ENCODE measurements at regions not wholly inside any gene's neighbourhood (a gene's known extent, or its start where the extent isn't known, plus 50 kb on each side); places are given as distances from the start of the nearest gene placed in this dataset.

DNA sequence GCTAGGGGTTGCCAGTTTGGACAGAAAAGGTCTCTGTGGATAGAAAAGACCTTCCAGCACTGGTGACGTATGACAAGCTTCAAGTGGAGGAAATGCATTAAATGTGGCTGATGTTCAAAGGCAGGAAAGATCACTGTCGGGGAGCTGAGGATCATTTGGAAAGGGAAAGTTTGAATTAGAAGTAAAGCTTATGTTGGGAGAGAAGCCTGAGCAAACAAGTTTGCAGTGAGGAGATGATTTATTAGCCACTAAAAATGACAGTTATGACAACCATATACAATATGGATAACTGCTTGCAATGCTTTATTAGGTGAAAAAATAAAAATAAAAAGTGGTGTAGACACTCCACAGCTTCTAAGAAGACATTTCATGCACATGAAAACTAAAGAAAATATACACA is 135.3 kb upstream of the HS3ST1 start:
- no peak overlapping the region for H3K27ac Mint-ChIP-seq
- no peaks in the 10 kb centered on the region for H3K36me3 Mint-ChIP-seq (ENCODE audit: low read depth)
- H3K4me1 Mint-ChIP-seq (ENCODE audit: low read depth): peaks cover 9% of the 10 kb centered on the region
- peaks cover 3% of the 10 kb centered on the region for H3K27me3 Mint-ChIP-seq
- DNase-seq: no peak
- peaks cover 4% of the 10 kb centered on the region for H3K9me3 Mint-ChIP-seq
- no peak overlapping the region for H3K4me3 Mint-ChIP-seq

DNA sequence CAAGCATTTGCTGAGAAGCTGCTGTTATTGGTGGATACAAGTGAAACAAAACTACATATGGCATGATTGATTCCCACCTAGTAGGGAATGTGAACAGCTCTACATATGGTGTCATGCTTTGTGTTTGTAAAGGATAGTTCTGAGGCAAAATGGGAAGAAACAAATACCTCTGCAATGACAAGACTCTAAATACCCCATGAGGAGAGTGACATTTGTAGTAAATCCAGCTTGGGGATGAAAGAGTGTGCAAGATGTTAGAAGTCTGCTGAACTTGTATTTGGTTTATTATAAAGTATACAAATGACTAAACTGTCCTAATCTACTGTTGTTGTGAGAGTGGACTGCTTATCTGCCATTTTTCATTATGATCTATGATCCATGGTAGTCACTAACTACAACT is 120.8 kb upstream of the HS3ST1 start:
- Mint-ChIP-seq H3K9me3 (no peaks in the 10 kb centered on the region), H3K4me1 (ENCODE audit: low read depth) (peaks cover 17% of the 10 kb centered on the region), H3K27ac (no peak overlapping the region), H3K36me3 (ENCODE audit: low read depth) (no peaks in the 10 kb centered on the region), H3K27me3 (peaks cover 6% of the 10 kb centered on the region), H3K4me3 (no peak overlapping the region)
- no peak for DNase-seq

DNA sequence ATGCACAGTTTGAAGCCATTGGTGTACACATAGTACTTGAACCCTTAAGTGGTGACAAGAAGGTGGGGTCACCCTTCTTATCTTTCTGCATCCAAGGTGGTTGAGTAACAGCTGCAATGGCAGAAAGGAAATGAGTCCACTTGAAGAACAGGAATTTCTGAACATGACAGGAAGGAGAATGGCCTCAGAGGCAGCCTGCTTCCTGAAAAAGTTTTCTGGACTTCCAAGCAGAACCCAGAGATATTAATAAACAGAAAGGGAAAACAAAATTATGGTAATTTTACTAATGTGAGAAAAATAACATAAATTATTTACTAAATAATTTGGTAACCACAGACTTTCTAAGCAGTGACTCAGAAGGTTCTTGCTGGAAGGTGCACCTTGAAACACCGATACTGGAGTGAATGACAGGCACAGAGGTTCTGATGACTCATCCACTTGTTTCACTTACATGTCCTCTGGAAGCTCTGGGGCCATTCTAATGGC is 119.9 kb upstream of the HS3ST1 start:
- H3K36me3 Mint-ChIP-seq (ENCODE audit: low read depth): no peaks in the 10 kb centered on the region
- H3K27me3 Mint-ChIP-seq: no peaks in the 10 kb centered on the region
- H3K4me3 Mint-ChIP-seq: no peak overlapping the region
- no peak for DNase-seq
- H3K9me3 Mint-ChIP-seq: no peaks in the 10 kb centered on the region
- no peak overlapping the region for H3K27ac Mint-ChIP-seq
- H3K4me1 Mint-ChIP-seq (ENCODE audit: low read depth): peaks cover 22% of the 10 kb centered on the region

DNA sequence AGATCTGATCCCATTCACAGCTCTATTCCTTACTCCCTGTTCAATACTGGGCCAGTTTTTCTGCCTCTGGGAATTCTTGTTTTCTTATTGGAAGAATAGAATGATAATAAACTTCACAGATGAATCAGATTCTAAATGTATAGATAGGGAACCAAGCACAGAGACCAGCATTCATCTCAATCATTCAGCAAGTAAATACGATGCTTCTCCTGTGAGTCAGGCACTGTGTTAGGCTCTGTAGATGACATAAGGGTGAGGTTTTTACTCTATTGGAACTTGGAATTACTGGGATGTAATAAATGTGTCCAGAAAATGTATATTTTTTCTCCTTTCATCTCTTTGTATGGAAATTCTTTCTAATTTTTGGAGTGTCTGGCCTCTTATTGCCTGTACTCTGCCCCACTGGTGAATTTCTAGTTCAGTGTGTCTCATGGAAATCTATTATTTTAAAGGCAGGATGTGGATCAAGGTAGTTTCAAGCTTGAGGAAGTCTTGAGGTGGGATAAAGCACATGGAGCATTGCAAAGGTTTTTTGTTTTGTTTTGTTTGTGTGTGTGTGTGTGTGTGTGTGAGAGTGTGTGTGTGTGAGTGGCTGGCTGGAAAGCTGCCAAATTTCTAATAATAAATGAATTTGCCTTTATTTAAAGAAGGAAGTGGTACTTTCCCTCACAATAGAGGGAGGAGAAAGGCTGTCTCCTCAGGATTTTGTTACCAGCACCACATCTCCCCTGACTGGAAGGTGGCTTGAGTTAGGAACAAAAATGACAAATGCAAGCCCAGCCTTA is 117.9 kb upstream of the HS3ST1 start:
- H3K36me3 Mint-ChIP-seq (ENCODE audit: low read depth): no peaks in the 10 kb centered on the region
- no peaks in the 10 kb centered on the region for H3K27me3 Mint-ChIP-seq
- no peak overlapping the region for H3K27ac Mint-ChIP-seq
- no peaks in the 10 kb centered on the region for H3K9me3 Mint-ChIP-seq
- no peak overlapping the region for H3K4me3 Mint-ChIP-seq
- DNase-seq: no peak
- H3K4me1 Mint-ChIP-seq (ENCODE audit: low read depth): peaks cover 24% of the 10 kb centered on the region

DNA sequence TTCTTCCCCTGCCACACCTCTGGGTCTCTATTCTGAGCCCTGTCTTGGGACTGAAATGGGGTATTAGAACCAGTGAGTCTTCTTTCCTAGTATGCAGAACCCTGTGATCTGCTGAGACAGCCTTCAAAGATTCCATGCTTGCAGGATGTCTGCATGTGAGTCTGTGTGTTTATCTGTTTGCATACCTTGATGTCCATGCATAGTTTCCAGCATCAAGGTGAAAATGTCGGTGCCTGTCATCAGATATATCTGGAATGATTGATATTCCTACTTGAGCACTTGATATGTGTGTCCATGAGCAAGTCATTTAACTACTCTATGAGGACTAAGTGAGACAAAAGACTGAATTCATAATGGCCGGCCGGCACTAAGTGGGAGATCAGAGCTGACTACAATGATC is 117.0 kb upstream of the HS3ST1 start:
- no peaks in the 10 kb centered on the region for H3K36me3 Mint-ChIP-seq (ENCODE audit: low read depth)

DNA sequence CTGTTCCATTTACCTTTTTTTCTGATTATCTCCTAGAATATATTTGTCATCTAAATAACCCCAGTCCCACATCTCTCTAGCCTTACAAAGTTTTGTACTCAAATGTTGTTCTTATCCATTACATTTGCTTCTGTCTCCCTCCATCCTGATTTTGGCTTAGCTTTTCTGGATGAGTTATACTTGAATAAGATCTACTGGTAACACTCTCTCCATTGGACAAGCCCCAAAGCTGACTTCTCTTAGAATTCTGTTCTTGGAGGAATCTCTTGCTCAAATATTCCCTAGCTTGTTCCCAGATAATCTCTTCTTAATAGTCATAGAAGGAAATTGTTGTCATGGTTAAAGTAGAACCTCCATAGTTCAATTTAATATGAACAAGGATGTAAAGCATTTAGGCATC is 115.5 kb upstream of the HS3ST1 start:
- H3K27ac Mint-ChIP-seq: no peak overlapping the region
- no peaks in the 10 kb centered on the region for H3K27me3 Mint-ChIP-seq
- H3K9me3 Mint-ChIP-seq: no peaks in the 10 kb centered on the region
- no peaks in the 10 kb centered on the region for H3K36me3 Mint-ChIP-seq (ENCODE audit: low read depth)
- DNase-seq: no peak
- no peak overlapping the region for H3K4me3 Mint-ChIP-seq
- peaks cover 20% of the 10 kb centered on the region for H3K4me1 Mint-ChIP-seq (ENCODE audit: low read depth)

More for the DNA sequence above, 117.0 kb upstream of the HS3ST1 start:
- H3K4me3 Mint-ChIP-seq: no peak overlapping the region
- DNase-seq: no peak
- no peaks in the 10 kb centered on the region for H3K9me3 Mint-ChIP-seq
- H3K4me1 Mint-ChIP-seq (ENCODE audit: low read depth): peaks cover 24% of the 10 kb centered on the region
- H3K27ac Mint-ChIP-seq: no peak overlapping the region
- no peaks in the 10 kb centered on the region for H3K27me3 Mint-ChIP-seq

DNA sequence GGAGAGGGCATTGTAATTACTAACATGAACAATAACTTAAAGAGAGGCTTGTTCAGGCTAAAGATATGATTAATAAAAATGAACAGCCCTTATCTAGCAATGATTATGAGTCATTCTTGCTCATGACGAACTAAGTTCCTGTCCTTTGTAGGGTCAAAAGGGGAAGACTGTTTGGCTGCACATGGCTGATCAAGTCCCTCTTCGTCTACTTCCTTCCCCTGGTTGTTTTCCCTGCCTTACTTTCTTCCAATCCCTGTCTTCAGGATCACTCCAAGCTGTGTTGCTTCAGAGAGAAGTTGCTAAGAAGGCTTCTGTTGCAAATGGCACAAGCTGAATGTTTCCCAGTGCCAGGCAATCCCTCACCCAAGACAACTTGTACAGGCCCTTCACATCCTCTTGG is 115.0 kb upstream of the HS3ST1 start:
- H3K4me3 Mint-ChIP-seq: no peak overlapping the region
- peaks cover 16% of the 10 kb centered on the region for H3K4me1 Mint-ChIP-seq (ENCODE audit: low read depth)
- H3K27ac Mint-ChIP-seq: no peak overlapping the region
- DNase-seq: no peak
- no peaks in the 10 kb centered on the region for H3K27me3 Mint-ChIP-seq
- H3K36me3 Mint-ChIP-seq (ENCODE audit: low read depth): no peaks in the 10 kb centered on the region
- H3K9me3 Mint-ChIP-seq: no peaks in the 10 kb centered on the region

DNA sequence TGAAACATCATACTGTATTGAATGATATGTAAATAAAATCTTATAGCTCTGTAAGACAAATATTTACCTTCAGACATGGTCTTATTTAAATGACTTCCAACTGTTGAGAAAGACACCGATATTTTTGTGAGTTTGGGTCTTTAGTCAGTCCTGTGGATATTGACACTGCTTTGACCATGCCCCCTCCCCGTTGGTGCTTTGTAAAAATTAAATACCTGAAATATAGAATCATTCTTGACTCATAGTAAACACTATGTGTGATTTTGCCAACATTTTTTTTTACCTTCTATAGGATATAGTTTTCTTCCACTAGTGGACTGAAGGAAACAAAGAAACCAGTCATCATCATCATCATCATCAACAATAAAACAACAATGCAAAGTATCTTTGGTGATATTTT is 114.3 kb upstream of the HS3ST1 start:
- no peaks in the 10 kb centered on the region for H3K27me3 Mint-ChIP-seq
- H3K4me1 Mint-ChIP-seq (ENCODE audit: low read depth): peaks cover 9% of the 10 kb centered on the region
- no peaks in the 10 kb centered on the region for H3K36me3 Mint-ChIP-seq (ENCODE audit: low read depth)
- H3K9me3 Mint-ChIP-seq: no peaks in the 10 kb centered on the region
- H3K27ac Mint-ChIP-seq: no peak overlapping the region
- DNase-seq: no peak
- no peak overlapping the region for H3K4me3 Mint-ChIP-seq

DNA sequence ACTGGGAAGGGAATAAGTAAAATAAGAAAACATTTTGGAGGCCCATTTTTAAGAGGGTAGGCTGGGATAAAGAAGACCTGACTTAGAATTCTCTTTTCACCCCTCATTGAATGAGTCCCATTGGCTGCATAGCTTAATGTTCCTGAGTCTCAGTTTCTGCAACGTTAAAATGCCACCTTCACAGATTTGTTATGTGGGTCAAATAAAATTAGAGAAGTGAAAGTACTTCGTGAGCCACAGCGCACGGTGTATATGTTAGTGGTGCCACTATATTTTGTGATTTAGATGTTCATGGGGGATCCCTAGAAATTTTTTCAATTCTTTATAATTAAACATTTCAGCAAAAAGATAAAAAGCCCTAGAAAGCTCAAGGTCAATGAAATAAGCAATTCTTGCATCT is 109.2 kb upstream of the HS3ST1 start:
- Mint-ChIP-seq H3K36me3 (ENCODE audit: low read depth) (no peaks in the 10 kb centered on the region), H3K4me3 (no peak overlapping the region), H3K9me3 (no peaks in the 10 kb centered on the region), H3K4me1 (ENCODE audit: low read depth) (no peaks in the 10 kb centered on the region), H3K27me3 (no peaks in the 10 kb centered on the region), H3K27ac (no peak overlapping the region)
- DNase-seq: no peak

DNA sequence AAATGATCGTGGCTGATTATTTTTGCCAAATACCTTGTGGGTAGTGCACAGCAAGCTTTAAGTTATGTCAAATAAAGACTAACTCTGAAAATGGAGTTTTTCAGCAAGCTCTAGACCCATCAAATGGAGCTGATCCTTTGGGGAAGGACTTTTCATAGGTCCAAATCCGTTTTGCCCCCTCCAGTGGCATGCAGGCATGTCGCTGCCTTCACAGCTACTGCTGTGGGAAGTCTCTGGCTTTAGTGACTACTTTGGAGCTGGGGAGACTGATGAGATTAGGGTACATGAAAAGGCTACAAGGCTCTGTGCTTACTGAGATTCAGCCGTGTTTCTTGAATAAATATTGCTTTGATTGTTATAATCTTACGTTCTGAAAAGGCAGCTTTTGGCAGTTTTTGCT is 106.6 kb upstream of the HS3ST1 start:
- no peak for DNase-seq
- no peaks in the 10 kb centered on the region for H3K4me1 Mint-ChIP-seq (ENCODE audit: low read depth)
- no peak overlapping the region for H3K27ac Mint-ChIP-seq
- H3K9me3 Mint-ChIP-seq: peaks cover 4% of the 10 kb centered on the region
- H3K4me3 Mint-ChIP-seq: no peak overlapping the region
- H3K27me3 Mint-ChIP-seq: no peaks in the 10 kb centered on the region
- H3K36me3 Mint-ChIP-seq (ENCODE audit: low read depth): peaks cover 3% of the 10 kb centered on the region

DNA sequence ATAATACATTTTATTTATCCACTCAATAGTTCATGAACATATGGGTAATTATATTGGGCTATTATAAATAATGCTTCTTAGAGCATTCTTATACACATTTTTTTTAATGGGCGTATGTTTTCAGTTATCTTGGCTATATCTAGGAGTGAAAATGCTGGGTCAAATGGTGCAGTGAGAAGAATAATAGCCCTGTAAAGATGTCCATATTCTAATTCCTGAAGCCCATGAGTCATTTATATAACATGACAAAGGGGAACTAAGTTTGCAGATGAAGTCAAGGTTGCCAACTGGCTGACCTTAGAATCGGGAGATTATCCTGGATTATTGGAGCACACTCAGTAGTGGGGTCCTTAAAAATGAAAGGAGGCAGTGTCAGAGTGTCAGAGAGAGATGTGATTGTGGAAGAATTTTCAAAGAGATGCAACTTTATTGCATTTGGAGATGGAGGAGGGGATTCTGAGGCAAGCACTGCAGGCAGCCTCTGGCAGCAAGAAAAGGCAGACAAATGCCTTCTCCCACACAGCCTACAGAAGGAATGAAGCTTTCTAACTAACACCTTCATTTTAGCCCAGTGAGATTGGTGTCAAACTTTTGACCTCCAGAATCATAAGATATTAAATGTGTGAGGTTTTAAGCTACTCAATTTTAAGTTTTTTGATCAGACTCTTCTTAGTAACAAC is 106.1 kb upstream of the HS3ST1 start:
- H3K4me3 Mint-ChIP-seq: no peak overlapping the region
- no peak for DNase-seq
- H3K9me3 Mint-ChIP-seq: peaks cover 6% of the 10 kb centered on the region
- H3K36me3 Mint-ChIP-seq (ENCODE audit: low read depth): peaks cover 3% of the 10 kb centered on the region
- H3K4me1 Mint-ChIP-seq (ENCODE audit: low read depth): no peaks in the 10 kb centered on the region
- no peak overlapping the region for H3K27ac Mint-ChIP-seq
- H3K27me3 Mint-ChIP-seq: no peaks in the 10 kb centered on the region

DNA sequence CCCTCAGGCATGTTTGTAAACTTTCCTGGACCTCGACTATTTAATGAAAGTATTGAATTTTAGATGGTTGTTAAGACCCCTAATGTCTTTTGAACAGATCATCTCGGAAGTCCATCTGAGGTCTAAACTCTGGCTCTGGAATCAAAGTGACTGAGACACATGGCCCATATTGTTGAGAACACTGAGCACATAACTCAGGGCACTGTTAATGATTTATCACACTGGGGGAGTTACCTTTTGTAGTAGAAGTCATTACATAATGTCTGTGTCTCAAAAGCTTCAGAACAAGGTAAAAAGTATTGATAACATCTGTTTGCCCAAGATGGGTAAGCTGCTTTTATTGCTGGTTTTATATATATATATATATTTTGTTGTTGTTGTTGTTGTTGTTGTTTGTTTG is 103.4 kb upstream of the HS3ST1 start:
- H3K27me3 Mint-ChIP-seq: no peaks in the 10 kb centered on the region

DNA sequence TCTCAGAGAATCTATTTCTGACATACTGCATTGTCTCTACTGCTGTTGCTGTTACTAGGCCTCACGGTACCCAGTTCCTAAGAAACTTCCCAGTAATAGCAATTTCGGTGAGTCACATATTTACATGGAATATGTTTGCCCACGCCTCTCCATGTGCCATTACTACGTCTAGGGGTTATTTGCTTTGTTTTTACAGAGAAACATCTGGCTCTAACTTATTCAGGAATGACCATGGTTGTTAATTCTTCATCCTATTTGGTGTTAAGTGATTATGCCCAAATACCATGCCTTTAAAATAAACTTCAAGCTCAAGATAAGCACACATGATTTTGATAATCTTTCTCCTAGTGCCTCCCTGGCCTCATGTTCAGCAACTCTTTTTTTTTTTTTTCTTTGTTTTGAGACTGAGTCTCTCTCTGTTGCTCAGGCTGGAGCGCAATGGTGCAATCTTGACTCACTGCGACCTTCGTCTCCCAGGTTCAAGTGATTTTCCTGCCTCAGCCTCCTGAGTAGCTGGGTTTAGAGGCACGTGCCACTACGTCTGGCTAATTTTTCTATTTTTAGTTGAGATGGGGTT is 101.0 kb upstream of the HS3ST1 start:
- Mint-ChIP-seq H3K27ac (no peak overlapping the region), H3K36me3 (ENCODE audit: low read depth) (peaks cover 3% of the 10 kb centered on the region)
- no peak for DNase-seq

More for the DNA sequence above, 103.4 kb upstream of the HS3ST1 start:
- Mint-ChIP-seq H3K4me3 (no peak overlapping the region), H3K9me3 (peaks cover 6% of the 10 kb centered on the region), H3K36me3 (ENCODE audit: low read depth) (peaks cover 3% of the 10 kb centered on the region), H3K27ac (no peak overlapping the region), H3K4me1 (ENCODE audit: low read depth) (no peaks in the 10 kb centered on the region)
- DNase-seq: no peak

DNA sequence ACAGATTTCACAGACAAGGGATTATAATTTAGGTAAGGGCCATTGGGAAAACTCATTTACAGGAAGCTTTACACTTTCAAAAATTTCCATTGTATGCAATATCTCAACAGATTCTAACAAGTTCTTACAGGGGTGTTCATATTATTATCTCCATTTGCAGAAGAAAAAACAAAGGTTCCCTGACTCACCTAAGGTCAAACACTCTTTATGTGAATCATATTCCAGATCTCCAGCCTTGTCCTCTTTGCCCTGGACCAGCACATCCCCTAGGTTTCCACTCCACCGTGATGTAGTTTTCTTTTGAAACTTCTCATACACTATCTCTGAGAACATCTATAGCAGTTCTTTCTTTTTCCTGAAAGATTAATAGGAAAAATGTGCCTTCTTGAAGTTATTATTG is 96.4 kb upstream of the HS3ST1 start:
- Mint-ChIP-seq H3K27ac (no peak overlapping the region), H3K36me3 (ENCODE audit: low read depth) (no peaks in the 10 kb centered on the region), H3K27me3 (no peaks in the 10 kb centered on the region), H3K4me1 (ENCODE audit: low read depth) (no peaks in the 10 kb centered on the region), H3K9me3 (no peaks in the 10 kb centered on the region), H3K4me3 (no peak overlapping the region)
- DNase-seq: no peak

More for the DNA sequence above, 101.0 kb upstream of the HS3ST1 start:
- Mint-ChIP-seq H3K27me3 (no peaks in the 10 kb centered on the region), H3K4me3 (no peak overlapping the region), H3K4me1 (ENCODE audit: low read depth) (no peaks in the 10 kb centered on the region), H3K9me3 (peaks cover 6% of the 10 kb centered on the region)

DNA sequence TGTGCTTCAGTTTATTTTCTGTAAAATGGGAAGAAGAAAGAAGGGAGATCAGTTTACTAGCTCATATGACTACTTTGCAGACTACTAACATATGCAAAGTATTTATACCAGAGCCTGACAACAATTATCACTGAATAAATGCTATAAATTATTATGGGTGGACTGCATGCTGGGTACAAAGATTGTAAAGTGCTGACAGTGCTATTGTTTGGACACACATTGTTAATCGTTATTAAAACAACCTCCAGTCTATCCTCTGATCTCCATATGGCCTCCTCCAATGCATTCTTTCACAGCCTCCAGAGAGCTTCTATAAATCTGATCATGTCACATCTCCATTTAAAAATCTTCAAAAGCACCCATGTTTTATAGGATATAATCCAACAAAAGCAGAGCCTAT is 90.1 kb upstream of the HS3ST1 start:
- Mint-ChIP-seq H3K4me3 (no peak overlapping the region), H3K27me3 (peaks cover 8% of the 10 kb centered on the region), H3K4me1 (ENCODE audit: low read depth) (no peaks in the 10 kb centered on the region), H3K36me3 (ENCODE audit: low read depth) (no peaks in the 10 kb centered on the region), H3K27ac (no peak overlapping the region), H3K9me3 (no peaks in the 10 kb centered on the region)
- DNase-seq: no peak
